T-helper 17 cell (primary cell): ENCODE measurements at regions not wholly inside any gene's neighbourhood (a gene's known extent, or its start where the extent isn't known, plus 50 kb on each side); places are given as distances from the start of the nearest gene placed in this dataset.

Source experiments
- ATAC-seq: fragments of 150-1000 bp; cut with Tn5 transposase; 2 replicates; pipeline ENCODE4 v1.10.0; 2021; ENCODE audit warnings: mild to moderate bottlenecking, moderate library complexity
- DNase-seq, 3 donors: peaks; one replicate each; pipeline versions ENCODE4 v3.0.0 to v3.0.0-alpha.2; 2020 to 2021
- H3K9me3 ChIP-seq: one replicate; pipeline ENCODE4 v1.7.0; 2013; ENCODE audit warnings: low read length, mild to moderate bottlenecking; ENCODE audit not compliant: control insufficient read depth, poor library complexity, severe bottlenecking
- H3K27ac Mint-ChIP-seq: one replicate; pipeline ENCODE4 v1.8.0; 2022; ENCODE audit warnings: mild to moderate bottlenecking, moderate library complexity, mixed read lengths
- H3K27me3 Mint-ChIP-seq: one replicate; pipeline ENCODE4 v1.8.0; 2022; ENCODE audit warnings: mixed read lengths
- H3K36me3 Mint-ChIP-seq: one replicate; pipeline ENCODE4 v1.8.0; 2022; ENCODE audit warnings: low read depth, mixed read lengths
- H3K4me1 Mint-ChIP-seq: one replicate; pipeline ENCODE4 v1.8.0; 2022; ENCODE audit warnings: mild to moderate bottlenecking, mixed read lengths
- H3K4me3 Mint-ChIP-seq: one replicate; pipeline ENCODE4 v1.8.0; 2022; ENCODE audit warnings: mild to moderate bottlenecking, moderate library complexity, mixed read lengths

- no peak for ATAC-seq
- H3K27me3 Mint-ChIP-seq, result peaks cover 6% of the 10 kb centered on the region
- no peaks in the 10 kb centered on the region for H3K9me3 ChIP-seq
These were observed 74.9 kb upstream of the UST start for GRCh38 chr6:148671952-148672351.

GRCh38 chr6:148674306-148674705, 72.5 kb upstream of the UST start:
- no peaks in the 10 kb centered on the region for H3K36me3 Mint-ChIP-seq
- no peak for ATAC-seq

More at GRCh38 chr6:148671952-148672351, 74.9 kb upstream of the UST start:
- DNase-seq, result no peak
- H3K27ac Mint-ChIP-seq, result no peak overlapping the region
- no peaks in the 10 kb centered on the region for H3K4me1 Mint-ChIP-seq
- no peak overlapping the region for H3K4me3 Mint-ChIP-seq
- no peaks in the 10 kb centered on the region for H3K36me3 Mint-ChIP-seq

DNA sequence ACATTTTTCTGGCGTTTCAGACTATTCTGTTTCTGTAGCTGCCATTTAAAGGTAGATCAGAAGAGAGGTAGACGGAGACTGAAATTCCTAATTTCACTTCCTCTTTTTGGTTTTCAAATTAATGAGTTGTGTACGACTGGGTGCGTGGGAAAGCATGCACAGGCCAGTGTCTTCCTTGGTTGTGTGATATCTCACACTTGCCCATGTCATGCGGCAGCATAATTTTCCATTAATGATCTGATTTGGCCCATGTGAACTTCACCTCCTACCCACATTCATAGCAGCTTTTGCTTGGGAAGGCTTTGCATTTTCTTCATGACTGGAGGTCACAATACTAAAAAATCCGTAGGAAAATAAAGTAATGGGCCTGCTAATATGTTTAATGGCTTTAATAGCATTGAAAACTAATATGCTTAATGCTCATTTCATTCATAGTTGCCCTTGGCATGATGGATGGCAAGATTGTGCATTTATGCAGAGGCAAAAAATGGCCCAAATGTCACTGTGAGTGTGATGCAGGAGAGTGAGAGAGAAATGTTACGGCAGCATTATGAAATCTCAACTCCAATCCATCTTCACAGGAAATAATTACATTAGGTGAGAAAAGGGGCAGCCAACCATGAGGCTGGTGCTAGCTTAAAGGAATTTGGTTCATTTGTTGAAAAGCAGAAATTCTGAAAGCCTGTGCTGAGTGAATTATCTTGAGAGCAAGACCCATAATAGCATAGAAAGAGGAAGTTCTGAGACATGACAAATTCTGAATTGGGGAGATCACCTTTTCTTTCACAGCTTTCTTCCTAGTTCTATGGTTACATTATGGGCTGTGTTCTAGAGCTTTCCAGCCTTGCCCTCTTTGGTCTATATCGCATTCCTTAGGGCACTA, 69.0 kb upstream of the UST start:
- Mint-ChIP-seq H3K4me3 (no peak overlapping the region), H3K27me3 (peaks cover 27% of the 10 kb centered on the region), H3K27ac (no peak overlapping the region), H3K36me3 (no peaks in the 10 kb centered on the region), H3K4me1 (no peaks in the 10 kb centered on the region)
- H3K9me3 ChIP-seq, result no peaks in the 10 kb centered on the region
- DNase-seq, result no peak
- peak; percentile 50 for ATAC-seq

More at GRCh38 chr6:148674306-148674705, 72.5 kb upstream of the UST start:
- Mint-ChIP-seq H3K27ac (no peak overlapping the region), H3K4me3 (no peak overlapping the region), H3K4me1 (no peaks in the 10 kb centered on the region), H3K27me3 (peaks cover 16% of the 10 kb centered on the region)
- H3K9me3 ChIP-seq, result no peaks in the 10 kb centered on the region
- DNase-seq, result no peak

DNA sequence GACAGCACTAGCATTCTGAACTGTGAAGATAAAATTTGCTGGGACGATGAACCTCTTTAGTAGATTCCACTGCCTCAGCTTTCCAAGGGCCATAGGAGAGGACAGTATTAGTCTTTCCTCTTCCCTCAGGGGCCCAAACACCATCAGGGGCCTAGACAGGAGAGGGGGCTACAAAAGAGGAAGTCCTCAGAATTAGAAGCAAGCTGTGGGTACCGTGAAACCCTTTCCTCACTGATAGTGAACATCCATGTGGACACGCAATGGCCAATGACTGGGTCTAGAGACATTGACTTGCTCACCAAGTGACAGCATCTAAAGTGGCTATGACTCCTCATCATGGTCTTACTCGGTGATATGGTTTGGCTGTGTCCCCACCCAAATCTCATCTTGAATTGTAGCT, 68.1 kb upstream of the UST start:
- Mint-ChIP-seq H3K27ac (no peak overlapping the region), H3K27me3 (peaks cover 27% of the 10 kb centered on the region), H3K36me3 (no peaks in the 10 kb centered on the region), H3K4me1 (peaks cover 3% of the 10 kb centered on the region), H3K4me3 (no peak overlapping the region)
- DNase-seq (no peak), ATAC-seq (no peak)
- no peaks in the 10 kb centered on the region for H3K9me3 ChIP-seq

DNA sequence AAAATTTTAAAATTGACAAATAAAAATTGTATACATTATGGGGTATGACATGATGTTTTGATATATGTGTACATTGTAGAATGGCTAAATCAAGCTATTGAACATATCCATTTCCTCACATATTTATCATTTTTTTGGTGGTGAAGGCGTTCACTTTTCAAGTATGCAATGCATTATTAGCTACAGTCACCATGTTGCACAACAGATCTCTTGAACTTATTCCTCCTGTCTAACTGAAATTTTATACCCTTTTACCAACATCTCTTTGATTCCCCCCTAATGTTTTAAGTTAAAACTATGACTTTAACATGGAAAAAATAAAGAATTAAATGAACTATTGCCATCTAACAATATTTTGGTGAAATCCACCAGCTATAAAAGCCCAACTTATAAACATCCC, 65.2 kb upstream of the UST start:
- peaks cover 26% of the 10 kb centered on the region for H3K27me3 Mint-ChIP-seq
- no peak overlapping the region for H3K4me3 Mint-ChIP-seq
- no peak for ATAC-seq
- H3K9me3 ChIP-seq, result no peaks in the 10 kb centered on the region
- no peak for DNase-seq
- no peaks in the 10 kb centered on the region for H3K36me3 Mint-ChIP-seq
- H3K27ac Mint-ChIP-seq, result no peak overlapping the region
- H3K4me1 Mint-ChIP-seq, result peaks cover 6% of the 10 kb centered on the region

DNA sequence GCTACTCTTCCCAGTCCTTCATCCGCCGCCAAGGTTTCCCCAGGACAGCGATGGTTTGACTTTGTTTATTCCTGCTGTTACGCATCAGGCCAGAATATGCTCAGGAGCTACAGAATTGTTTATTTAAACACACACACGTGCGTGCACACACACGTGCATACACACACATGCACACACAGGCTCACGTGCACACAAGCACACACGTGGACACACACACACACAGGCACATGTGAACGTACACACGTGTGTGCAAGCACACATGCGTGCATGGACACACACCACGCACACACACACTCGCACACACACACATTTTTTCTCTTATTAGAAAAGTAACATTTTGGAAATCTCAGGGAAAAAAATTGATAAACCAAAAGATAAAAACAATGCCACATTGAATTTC, 64.6 kb upstream of the UST start:
- no peaks in the 10 kb centered on the region for H3K9me3 ChIP-seq
- Mint-ChIP-seq H3K4me1 (peaks cover 6% of the 10 kb centered on the region), H3K36me3 (no peaks in the 10 kb centered on the region), H3K4me3 (no peak overlapping the region), H3K27ac (no peak overlapping the region), H3K27me3 (peaks cover 26% of the 10 kb centered on the region)
- ATAC-seq, result no peak
- DNase-seq, result no peak

DNA sequence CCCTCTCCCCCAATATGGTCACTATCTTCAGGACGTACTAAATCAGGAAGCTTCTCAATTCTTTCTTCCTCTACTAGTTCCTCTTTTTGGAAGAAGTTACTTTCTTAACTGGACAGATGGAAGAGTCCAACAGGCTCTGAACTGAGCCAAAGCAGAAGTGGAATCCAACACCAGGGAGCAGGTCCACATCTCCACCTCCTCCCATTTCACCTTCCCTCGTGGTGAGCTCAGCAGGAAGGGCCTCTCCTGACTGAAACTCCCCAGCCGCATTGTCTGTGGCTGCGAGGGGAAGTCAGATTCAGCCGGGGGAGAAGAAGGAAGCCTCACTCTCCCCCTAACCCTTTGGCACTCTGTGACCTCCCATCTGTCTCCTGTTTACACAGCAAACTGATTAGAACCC, 63.8 kb upstream of the UST start:
- ATAC-seq (peak; percentile 39), DNase-seq (no peak)
- no peaks in the 10 kb centered on the region for H3K9me3 ChIP-seq
- Mint-ChIP-seq H3K4me3 (no peak overlapping the region), H3K27ac (peak overlapping the region; percentile 9), H3K27me3 (peaks cover 24% of the 10 kb centered on the region), H3K36me3 (no peaks in the 10 kb centered on the region), H3K4me1 (peaks cover 6% of the 10 kb centered on the region)

GRCh38 chr6:148689168-148689567, 57.7 kb upstream of the UST start:
- Mint-ChIP-seq H3K4me3 (no peak overlapping the region), H3K27ac (no peak overlapping the region), H3K4me1 (no peaks in the 10 kb centered on the region), H3K27me3 (peaks cover 4% of the 10 kb centered on the region), H3K36me3 (no peaks in the 10 kb centered on the region)
- no peaks in the 10 kb centered on the region for H3K9me3 ChIP-seq
- no peak for DNase-seq
- ATAC-seq, result no peak

- Mint-ChIP-seq H3K36me3 (no peaks in the 10 kb centered on the region), H3K27ac (no peak overlapping the region), H3K27me3 (peaks cover 23% of the 10 kb centered on the region), H3K4me1 (no peaks in the 10 kb centered on the region), H3K4me3 (no peak overlapping the region)
- H3K9me3 ChIP-seq, result no peaks in the 10 kb centered on the region
- DNase-seq (no peak), ATAC-seq (peak; percentile 50)
These were observed 52.8 kb upstream of the UST start for GRCh38 chr6:148693882-148694484.
